Breast epithelium (tissue), 3 donors: ENCODE measurements at regions not wholly inside any gene's neighbourhood (a gene's known extent, or its start where the extent isn't known, plus 50 kb on each side); places are given as distances from the start of the nearest gene placed in this dataset.

Experiments used
- POLR2A ChIP-seq: fragments of 450-650 bp; IDR thresholded peaks from one replicate; pipeline ENCODE4 v1.6.1; 2016; ENCODE audit warnings: antibody characterized with exemption, mild to moderate bottlenecking, moderate library complexity
- POLR2AphosphoS5 ChIP-seq, 3 donors: sonication (generic); formaldehyde crosslinking; IDR thresholded peaks; one replicate each; pipeline ENCODE4 v1.6.1; 2017; ENCODE audit warnings: antibody characterized with exemption in 3 of 3
- TF ChIP-seq, protein P1 (sequence below), 3 donors: fragments of 450-650 bp; IDR thresholded peaks; one replicate each; pipeline ENCODE4 v1.5.1; 2016 to 2017; ENCODE audit warnings: antibody characterized with exemption in 3 of 3, mild to moderate bottlenecking in 3 of 3, moderate library complexity in 3 of 3

GRCh38 chr18:25650201-25650941 lies 298.4 kb upstream of the ZNF521 start:
- TF ChIP-seq, protein P1, sequence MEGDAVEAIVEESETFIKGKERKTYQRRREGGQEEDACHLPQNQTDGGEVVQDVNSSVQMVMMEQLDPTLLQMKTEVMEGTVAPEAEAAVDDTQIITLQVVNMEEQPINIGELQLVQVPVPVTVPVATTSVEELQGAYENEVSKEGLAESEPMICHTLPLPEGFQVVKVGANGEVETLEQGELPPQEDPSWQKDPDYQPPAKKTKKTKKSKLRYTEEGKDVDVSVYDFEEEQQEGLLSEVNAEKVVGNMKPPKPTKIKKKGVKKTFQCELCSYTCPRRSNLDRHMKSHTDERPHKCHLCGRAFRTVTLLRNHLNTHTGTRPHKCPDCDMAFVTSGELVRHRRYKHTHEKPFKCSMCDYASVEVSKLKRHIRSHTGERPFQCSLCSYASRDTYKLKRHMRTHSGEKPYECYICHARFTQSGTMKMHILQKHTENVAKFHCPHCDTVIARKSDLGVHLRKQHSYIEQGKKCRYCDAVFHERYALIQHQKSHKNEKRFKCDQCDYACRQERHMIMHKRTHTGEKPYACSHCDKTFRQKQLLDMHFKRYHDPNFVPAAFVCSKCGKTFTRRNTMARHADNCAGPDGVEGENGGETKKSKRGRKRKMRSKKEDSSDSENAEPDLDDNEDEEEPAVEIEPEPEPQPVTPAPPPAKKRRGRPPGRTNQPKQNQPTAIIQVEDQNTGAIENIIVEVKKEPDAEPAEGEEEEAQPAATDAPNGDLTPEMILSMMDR (IDR thresholded peaks at IDR 0.05): no peak
- TF ChIP-seq POLR2A (no peak), POLR2AphosphoS5 (IDR thresholded peaks at IDR 0.05) (no peak)
